Fibroblast of skin of right quadriceps (primary cell): ENCODE measurements at regions not wholly inside any gene's neighbourhood (a gene's known extent, or its start where the extent isn't known, plus 50 kb on each side); places are given as distances from the start of the nearest gene placed in this dataset.
"Not testable (repeated sequence)": the region's sequence is repeated elsewhere in the genome, so short reads cannot be mapped to it uniquely, and the experiment has no call there.

Experiments used
- DNase-seq: peaks from one replicate; pipeline ENCODE4 v3.0.0-alpha.2; 2013

- DNase-seq: no peak
These were observed 1667.8 kb downstream of the MRPL39 start for GRCh38 chr21:23939369-23940065.

GRCh38 chr21:23936991-23937390 is 1670.3 kb downstream of the MRPL39 start:
- no peak for DNase-seq

GRCh38 chr21:23936224-23936623 is 1671.1 kb downstream of the MRPL39 start:
- DNase-seq: peak; percentile 8

- DNase-seq: no peak
These were observed 1676.7 kb downstream of the MRPL39 start for GRCh38 chr21:23930565-23930964.

DNA sequence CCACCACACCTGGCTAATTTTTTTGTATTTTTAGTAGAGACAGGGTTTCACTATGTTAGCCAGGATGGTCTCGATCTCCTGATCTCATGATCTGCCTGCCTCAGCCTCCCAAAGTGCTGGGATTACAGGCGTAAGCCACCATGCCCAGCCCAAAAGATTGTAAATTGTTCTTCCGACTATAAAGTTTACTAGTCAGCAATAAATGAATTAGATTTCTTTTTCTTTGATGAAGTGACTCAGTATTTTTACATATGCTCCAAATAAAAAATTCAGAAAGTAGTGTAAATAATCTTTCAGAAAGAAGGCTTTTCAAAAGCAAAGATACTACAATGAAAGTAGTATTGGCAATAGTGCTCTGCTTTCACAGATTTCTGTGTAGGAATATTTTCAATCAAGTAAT is 1680.9 kb downstream of the MRPL39 start:
- DNase-seq: not testable (repeated sequence)

- DNase-seq: no peak
These were observed 1685.4 kb downstream of the MRPL39 start for GRCh38 chr21:23921670-23922418.

DNA sequence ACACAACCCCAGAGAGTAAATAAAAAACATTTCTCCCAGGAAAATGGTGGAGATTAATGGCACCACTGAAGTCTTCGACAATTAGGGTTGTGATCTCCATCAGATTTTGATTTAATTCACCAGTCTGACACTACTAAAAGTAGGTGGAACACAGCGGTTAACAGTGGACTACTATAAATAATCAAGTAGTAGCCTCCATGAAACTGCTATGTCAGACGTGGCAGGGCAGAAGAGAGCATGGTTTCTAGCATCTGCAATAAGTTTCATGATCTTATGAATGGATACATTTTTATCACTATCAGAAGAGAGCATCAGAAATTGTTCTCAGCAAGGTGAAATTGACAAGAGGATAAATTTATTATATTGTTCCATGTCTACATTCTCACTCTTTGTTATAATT is 1706.6 kb downstream of the MRPL39 start:
- DNase-seq: no peak

DNA sequence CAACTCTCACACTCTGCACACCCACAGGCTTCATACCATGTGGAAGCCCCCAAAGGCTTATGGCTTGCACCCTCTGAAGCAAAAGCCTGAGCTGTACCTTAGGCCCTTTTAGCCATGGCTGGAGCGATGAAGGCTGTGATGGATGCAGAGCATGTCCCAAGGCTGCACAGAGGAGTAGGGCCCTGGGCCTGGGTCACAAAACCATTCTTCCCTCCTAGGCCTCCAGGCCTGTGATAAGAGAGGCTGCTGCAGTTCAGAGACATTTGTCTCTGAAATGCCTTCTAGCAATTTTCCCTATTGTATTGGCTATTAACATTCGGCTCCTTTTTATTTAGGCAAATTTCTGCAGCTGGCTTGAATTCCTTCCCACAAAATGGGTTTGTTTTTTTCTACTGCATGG is 1707.7 kb downstream of the MRPL39 start:
- DNase-seq: no peak

DNA sequence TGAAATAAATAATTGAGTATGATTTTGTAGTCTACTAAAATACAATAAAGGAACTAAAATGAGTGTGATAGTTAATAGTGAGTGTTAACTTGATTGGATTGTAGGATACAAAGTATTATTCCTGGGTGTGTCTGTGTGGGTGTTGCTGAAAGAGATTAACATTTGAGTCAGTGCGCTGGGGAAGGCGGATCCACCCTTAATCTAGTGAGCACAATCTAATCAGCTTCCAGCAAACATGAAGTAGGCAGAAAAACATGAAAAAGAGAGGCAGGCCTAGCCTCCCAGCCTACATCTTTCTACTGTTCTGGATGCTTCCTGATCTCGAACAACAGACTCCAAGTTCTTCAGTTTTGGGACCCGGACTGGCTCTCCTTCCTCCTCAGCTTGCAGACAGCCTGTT is 1716.6 kb downstream of the MRPL39 start:
- DNase-seq: no peak

- DNase-seq: no peak
These were observed 1719.5 kb downstream of the MRPL39 start for GRCh38 chr21:23887725-23888306.

GRCh38 chr21:23886828-23887724 is 1720.2 kb downstream of the MRPL39 start:
- no peak for DNase-seq

DNA sequence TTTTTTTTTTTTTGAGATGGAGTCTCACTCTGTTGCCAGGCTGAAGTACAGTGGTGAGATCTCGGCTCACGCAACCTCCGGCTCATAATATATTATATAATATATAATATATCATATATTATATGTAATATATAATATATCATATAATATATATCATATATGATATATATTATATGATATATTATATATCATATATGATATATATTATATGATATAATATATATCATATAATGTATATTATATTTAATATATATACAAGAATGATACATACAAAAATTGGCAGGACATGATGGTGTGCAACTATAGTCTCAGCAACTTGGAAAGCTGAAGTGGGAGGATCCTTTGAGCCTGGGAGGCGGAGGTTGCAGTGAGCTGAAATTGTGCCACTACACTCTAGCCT is 1725.5 kb downstream of the MRPL39 start:
- no peak for DNase-seq

DNA sequence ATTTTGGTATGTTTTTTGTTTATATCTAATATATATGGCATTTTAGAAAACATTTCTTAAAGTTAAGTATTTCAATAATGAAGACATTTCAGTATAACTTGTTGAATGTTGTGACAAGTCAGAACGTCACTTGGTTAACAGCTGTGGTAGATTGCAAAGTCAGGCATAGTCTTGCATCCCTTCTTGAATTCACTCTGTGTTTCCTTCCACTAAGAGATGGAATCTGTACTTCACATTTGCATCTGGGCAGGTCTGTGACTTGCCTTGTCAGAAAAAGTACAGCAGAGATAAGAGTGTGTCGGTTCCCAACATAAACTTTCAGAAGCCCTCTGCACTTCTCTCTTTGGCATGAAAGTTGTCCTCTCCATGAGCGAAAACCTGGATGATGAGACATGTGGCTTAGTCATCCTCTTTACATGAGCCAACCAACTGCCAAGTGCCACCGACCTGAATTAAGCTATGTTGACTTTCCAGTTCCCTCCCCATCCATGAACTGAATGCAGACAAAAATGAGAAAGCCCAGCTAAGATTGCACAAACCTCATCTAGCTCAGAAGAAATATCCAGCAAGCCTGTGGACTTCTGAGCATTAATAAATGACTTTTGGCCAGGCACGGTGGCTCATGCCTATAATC is 1730.2 kb downstream of the MRPL39 start:
- no peak for DNase-seq

DNA sequence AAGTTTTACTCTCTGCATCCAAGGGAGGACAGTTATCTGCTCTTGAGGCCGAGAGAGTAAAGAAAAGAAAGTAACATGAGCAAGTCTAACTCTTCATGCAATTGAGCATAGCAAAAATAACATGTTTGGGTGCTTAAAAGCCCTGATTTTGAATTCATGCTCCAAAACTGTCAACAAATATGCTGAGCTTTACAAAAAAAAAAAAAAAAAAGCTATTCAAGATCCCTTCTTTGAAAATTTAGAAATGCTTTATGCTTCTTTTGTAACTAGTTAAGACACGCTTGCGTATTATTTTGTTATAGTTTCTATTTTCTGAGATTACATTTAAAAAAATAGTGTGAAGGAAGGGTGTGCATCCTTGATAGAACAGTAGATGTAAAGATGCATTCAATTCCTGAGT is 1733.0 kb downstream of the MRPL39 start:
- no peak for DNase-seq

DNA sequence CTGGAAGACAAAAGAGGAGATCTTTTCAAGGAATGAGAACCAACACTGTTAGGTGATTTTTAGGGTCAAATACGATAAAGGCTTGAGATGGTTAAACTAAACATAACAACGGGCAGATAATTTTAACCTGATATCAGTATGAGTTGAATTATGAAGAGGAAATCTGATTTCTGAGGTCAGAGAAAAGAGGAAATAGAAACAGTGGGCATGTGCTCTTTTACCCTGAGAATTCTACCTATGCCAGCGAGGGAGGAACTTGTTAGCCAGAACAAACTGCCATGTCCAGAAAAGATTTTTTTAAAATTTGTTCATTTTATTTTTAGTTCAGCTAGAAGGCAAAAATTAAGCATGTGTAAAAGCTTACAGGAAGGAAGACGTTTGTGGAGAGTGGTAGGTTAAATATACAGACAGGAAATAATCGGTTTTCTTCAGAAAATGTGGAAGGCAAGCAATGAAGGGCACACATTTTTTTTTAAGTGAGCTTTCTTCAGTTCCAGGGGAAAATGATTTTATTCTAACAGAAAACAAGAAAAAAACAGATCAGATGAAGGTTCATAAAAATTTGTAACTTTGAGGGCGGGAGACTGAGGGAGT is 1745.3 kb downstream of the MRPL39 start:
- DNase-seq: no peak

DNA sequence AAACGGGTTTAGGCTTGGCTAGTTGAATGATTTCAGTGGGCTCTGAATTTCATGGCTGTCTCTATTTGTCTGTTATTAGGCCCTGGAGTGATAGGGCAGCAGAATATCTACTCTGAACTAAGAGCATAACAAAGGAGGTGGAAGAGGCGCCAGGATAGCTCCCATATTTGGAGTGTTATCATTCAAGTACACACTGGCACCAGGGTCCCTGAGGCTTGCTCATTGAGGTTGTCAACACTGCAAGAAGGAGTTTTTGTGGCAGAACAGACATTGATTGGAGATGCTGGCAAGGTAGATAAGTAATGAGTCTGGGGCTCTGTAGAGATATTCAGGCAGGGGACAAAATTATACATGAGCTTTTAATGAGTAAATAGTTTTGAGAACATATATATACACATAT is 1748.4 kb downstream of the MRPL39 start:
- DNase-seq: no peak

GRCh38 chr21:23853796-23854379 is 1753.4 kb downstream of the MRPL39 start:
- peak; percentile 1 for DNase-seq

DNA sequence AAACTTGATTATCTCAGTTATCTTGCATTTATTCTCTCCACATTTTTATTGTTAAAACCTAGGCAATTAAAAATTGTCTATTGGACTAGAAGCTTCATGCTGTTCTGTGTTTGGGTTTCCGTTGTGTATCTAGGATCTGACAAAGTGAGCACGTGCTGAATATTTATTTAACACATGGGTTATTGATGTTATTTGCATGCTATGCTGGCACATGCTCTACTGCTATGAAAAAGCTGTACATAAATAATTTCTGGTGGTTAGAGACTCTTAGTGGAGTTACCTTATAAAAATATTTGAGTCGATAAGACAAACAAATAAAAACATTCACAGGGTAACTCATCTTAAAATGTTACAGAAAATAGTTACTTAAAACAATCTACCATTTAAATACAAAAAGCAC is 1769.7 kb downstream of the MRPL39 start:
- DNase-seq: no peak

- no peak for DNase-seq
These were observed 1784.5 kb downstream of the MRPL39 start for GRCh38 chr21:23822760-23823159.

DNA sequence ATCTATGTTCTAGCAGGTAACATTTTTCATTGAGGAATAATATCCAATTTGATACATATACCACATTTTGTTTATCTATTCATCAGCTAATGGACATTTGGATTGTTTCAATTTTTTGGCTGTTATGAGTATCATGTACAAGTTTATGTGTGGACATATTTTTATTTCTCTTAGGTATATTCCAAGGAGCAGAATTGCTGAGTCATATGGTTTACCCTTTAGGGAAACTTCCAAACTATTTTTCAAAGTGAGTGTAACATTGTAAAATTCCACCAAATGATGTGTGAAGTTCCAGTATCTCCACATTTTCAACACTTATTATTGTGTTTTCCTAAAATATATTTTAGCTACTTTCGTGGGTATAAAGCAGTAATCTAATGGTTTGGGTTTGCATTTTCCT is 1789.9 kb downstream of the MRPL39 start:
- DNase-seq: no peak

DNA sequence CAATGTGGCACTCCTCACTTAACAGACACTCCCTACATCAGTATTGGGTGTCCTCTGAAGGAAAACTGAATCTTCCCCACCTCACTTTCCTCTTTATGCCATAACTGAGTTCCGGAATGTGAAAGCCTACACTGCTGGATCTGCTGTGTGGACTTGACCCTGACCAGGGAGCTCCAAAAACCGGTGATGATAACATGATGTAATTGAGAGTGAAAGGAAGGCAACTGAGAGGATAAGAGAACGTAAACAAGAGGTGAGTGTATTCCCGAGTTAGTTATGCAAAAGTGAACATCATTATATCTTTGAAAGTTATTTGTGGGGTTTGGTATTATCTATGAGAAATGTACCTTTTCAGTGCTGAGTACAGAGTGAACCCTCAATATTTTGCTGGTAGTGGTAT is 1794.8 kb downstream of the MRPL39 start:
- DNase-seq: no peak

- DNase-seq: no peak
These were observed 1795.5 kb downstream of the MRPL39 start for GRCh38 chr21:23811805-23812204.
